PC-9 (cell line): ENCODE measurements at regions not wholly inside any gene's neighbourhood (a gene's known extent, or its start where the extent isn't known, plus 50 kb on each side); places are given as distances from the start of the nearest gene placed in this dataset.

Experiments used
- BruUV-seq: library from RNA; stranded (reverse); fragments of 400-500 nt; replicated peaks from 2 replicates; lab custom pipeline; 2021; lab: Mats Ljungman, UMichigan
- CTCF ChIA-PET: fragments of 300-600 bp; sonication (Branson Sonifier 250); formaldehyde crosslinking; loops from one replicate; lab custom pipeline; 2022; ENCODE audit warnings: antibody characterized with exemption; lab: Charles Lee
- POLR2A ChIA-PET: fragments of 300-600 bp; sonication (Branson Sonifier 250); formaldehyde crosslinking; loops from one replicate; lab custom pipeline; 2022; ENCODE audit warnings: antibody characterized with exemption; ENCODE audit not compliant: unreplicated experiment; lab: Charles Lee
- DNase-seq, 2 experiments: peaks; one replicate each; pipeline versions ENCODE4 v3.0.0 to v3.0.0-alpha.2; 2015 to 2022; ENCODE audit warnings: mixed read lengths in 1 of 2
- H2AFZ ChIP-seq: fragments of 200-600 bp; sonication (generic); 2 replicates; pipeline ENCODE4 v1.8.1; 2017; ENCODE audit warnings: antibody characterized with exemption
- H3F3A ChIP-seq: fragments of 200-600 bp; sonication (generic); 2 replicates; pipeline ENCODE4 v1.8.1; 2017; ENCODE audit warnings: antibody characterized with exemption, mild to moderate bottlenecking, low read depth; ENCODE audit not compliant: insufficient read depth
- H3K27ac ChIP-seq: fragments of 200-600 bp; sonication (generic); 2 replicates; pipeline ENCODE4 v1.6.1; 2016; ENCODE audit warnings: mixed run types
- H3K27me3 ChIP-seq: fragments of 200-600 bp; sonication (generic); 2 replicates; pipeline ENCODE4 v1.6.1; 2016; ENCODE audit warnings: low read depth, mixed run types; ENCODE audit not compliant: insufficient read depth
- H3K36me3 ChIP-seq: fragments of 200-600 bp; sonication (generic); 2 replicates; pipeline ENCODE4 v1.6.1; 2016; ENCODE audit warnings: low read depth, mixed run types
- H3K4me1 ChIP-seq: fragments of 200-600 bp; sonication (generic); replicated peaks from 2 replicates; pipeline ENCODE4 v1.6.1; 2016; ENCODE audit warnings: mixed run types; ENCODE audit not compliant: insufficient read depth
- H3K4me2 ChIP-seq: fragments of 200-600 bp; sonication (generic); 2 replicates; pipeline ENCODE4 v1.6.1; 2017; ENCODE audit warnings: mixed run types
- H3K4me3 ChIP-seq: fragments of 200-600 bp; sonication (generic); 2 replicates; pipeline ENCODE4 v1.6.1; 2016; ENCODE audit warnings: mixed run types
- H3K79me2 ChIP-seq: fragments of 200-600 bp; sonication (generic); 2 replicates; pipeline ENCODE4 v1.6.1; 2017; ENCODE audit warnings: low read depth, mixed run types
- H3K9me2 ChIP-seq: fragments of 200-600 bp; sonication (generic); 2 replicates; pipeline ENCODE4 v1.8.1; 2017; ENCODE audit warnings: mild to moderate bottlenecking; ENCODE audit not compliant: insufficient read depth
- H3K9me3 ChIP-seq: fragments of 200-600 bp; sonication (generic); 2 replicates; pipeline ENCODE4 v1.8.1; 2016; ENCODE audit warnings: low read depth; ENCODE audit not compliant: insufficient read depth
- H4K20me1 ChIP-seq: fragments of 200-600 bp; sonication (generic); 2 replicates; pipeline ENCODE4 v1.8.1; 2017; ENCODE audit not compliant: insufficient read depth
- CTCF ChIP-seq: fragments of 200-600 bp; sonication (generic); conservative IDR thresholded peaks from 2 replicates; pipeline ENCODE4 v1.6.1; 2017; ENCODE audit warnings: mixed run types, antibody characterized with exemption, mild to moderate bottlenecking, moderate library complexity
- EZH2 ChIP-seq: fragments of 200-600 bp; sonication (generic); IDR thresholded peaks from 2 replicates; pipeline ENCODE4 v1.8.0; 2017; ENCODE audit warnings: antibody characterized with exemption, low read depth
- intact Hi-C: fragments of 100-400 bp; cut with micrococcal nuclease; formaldehyde crosslinking; loops from one replicate; pipeline ENCODE4 v1.10.0; 2022; ENCODE audit not compliant: unreplicated experiment

- ChIA-PET POLR2A (no interaction called here), CTCF (interaction anchor here (0.6 kb wide), 2 partner anchors 27 to 299 kb away, joined by 3 read pairs; no protein-coding TSS in a partner anchor)
- no TSS peak for BruUV-seq
- Histone ChIP-seq H3K36me3 (no peaks in the 10 kb centered on the region), H2AFZ (no peak overlapping the region), H3K9me3 (no peaks in the 10 kb centered on the region; the same call in 1 of the 2 replicates), H3K9me2 (no peaks in the 10 kb centered on the region), H3K79me2 (no peaks in the 10 kb centered on the region), H3K4me3 (no peak overlapping the region), H3F3A (no peaks in the 10 kb centered on the region; the same call in 1 of the 2 replicates), H3K4me2 (no peak overlapping the region), H3K27me3 (no peaks in the 10 kb centered on the region), H3K4me1 (peaks cover 9% of the 10 kb centered on the region; the same call in 1 of the 2 replicates), H4K20me1 (no peaks in the 10 kb centered on the region), H3K27ac (no peak overlapping the region)
- TF ChIP-seq CTCF, result no peak
- TF ChIP-seq EZH2, result no peak
- no peak for DNase-seq
- intact Hi-C loops, result no loop called here
Measured at GRCh38 chr10:61821693-61822092, 79.8 kb upstream of the ARID5B start.

GRCh38 chr10:61822096-61822495 is 79.4 kb upstream of the ARID5B start:
- DNase-seq, result no peak
- Histone ChIP-seq H3K9me2 (no peaks in the 10 kb centered on the region), H3K4me2 (no peak overlapping the region), H3K79me2 (no peaks in the 10 kb centered on the region), H3K27me3 (no peaks in the 10 kb centered on the region), H3K4me3 (no peak overlapping the region), H3K4me1 (peaks cover 9% of the 10 kb centered on the region; the same call in 1 of the 2 replicates), H3F3A (no peaks in the 10 kb centered on the region; the same call in 1 of the 2 replicates), H3K9me3 (no peaks in the 10 kb centered on the region; the same call in 1 of the 2 replicates), H4K20me1 (no peaks in the 10 kb centered on the region), H3K27ac (no peak overlapping the region), H2AFZ (no peak overlapping the region), H3K36me3 (no peaks in the 10 kb centered on the region)
- intact Hi-C loops, result no loop called here
- CTCF ChIA-PET, result interaction anchor here (0.6 kb wide), 1 partner anchor 299 kb away, joined by 3 read pairs; no protein-coding TSS in a partner anchor
- no TSS peak for BruUV-seq
- POLR2A ChIA-PET, result no interaction called here
- TF ChIP-seq EZH2 (no peak), CTCF (no peak)

GRCh38 chr10:61822781-61823230 is 78.7 kb upstream of the ARID5B start:
- H3K9me3 ChIP-seq, result no peaks in the 10 kb centered on the region; the same call in 1 of the 2 replicates
- no TSS peak for BruUV-seq
- no peak for DNase-seq
- no peaks in the 10 kb centered on the region for H3K36me3 ChIP-seq
- TF ChIP-seq CTCF, result no peak
- no peak for TF ChIP-seq EZH2
- CTCF ChIA-PET, result no interaction called here
- H3K79me2 ChIP-seq, result no peaks in the 10 kb centered on the region
- H3K9me2 ChIP-seq, result no peaks in the 10 kb centered on the region
- intact Hi-C loops, result no loop called here
- H3K4me3 ChIP-seq, result no peak overlapping the region
- H3F3A ChIP-seq, result no peaks in the 10 kb centered on the region; the same call in 1 of the 2 replicates
- no peaks in the 10 kb centered on the region for H4K20me1 ChIP-seq
- H3K4me2 ChIP-seq, result no peak overlapping the region
- H2AFZ ChIP-seq, result no peak overlapping the region
- POLR2A ChIA-PET, result no interaction called here
- H3K4me1 ChIP-seq, result peaks cover 9% of the 10 kb centered on the region; the same call in 1 of the 2 replicates
- no peak overlapping the region for H3K27ac ChIP-seq
- H3K27me3 ChIP-seq, result no peaks in the 10 kb centered on the region
